ENCODE measurements at regions not wholly inside any gene's neighbourhood (a gene's known extent, or its start where the extent isn't known, plus 50 kb on each side); places are given as distances from the start of the nearest gene placed in this dataset.
A peak's percentile ranks its signal among the peaks of the same experiment; 100 is the strongest.
"Not testable (repeated sequence)": the region's sequence is repeated elsewhere in the genome, so short reads cannot be mapped to it uniquely, and the experiment has no call there.

- H3K9me3 ChIP-seq; H3K4me3 ChIP-seq; DNase-seq; H3K4me1 ChIP-seq; H3K36me3 ChIP-seq; intact Hi-C loops (cut with DNase I); ATAC-seq; H3K27me3 ChIP-seq; H3K27ac ChIP-seq: not testable (repeated sequence)
These were observed 76.5 kb upstream of the LINC00632 start for GRCh38 chrX:140633105-140633504.

GRCh38 chrX:140608111-140608510, 101.4 kb upstream of the LINC00632 start:
- no peak overlapping the region for H3K27ac ChIP-seq
- H3K27me3 ChIP-seq: no peaks in the 10 kb centered on the region
- TF ChIP-seq CTCF (IDR thresholded peaks at IDR 0.05): no peak
- H3K36me3 ChIP-seq: no peaks in the 10 kb centered on the region
- DNase-seq: no peak
- no peak overlapping the region for H3K4me3 ChIP-seq
- H3K9me3 ChIP-seq: no peaks in the 10 kb centered on the region
- intact Hi-C loops (cut with DNase I): no loop called here
- H3K4me1 ChIP-seq: no peaks in the 10 kb centered on the region
- ATAC-seq: no peak

- intact Hi-C loops (cut with DNase I): no loop called here
- Histone ChIP-seq H3K27ac (no peak overlapping the region), H3K27me3 (no peaks in the 10 kb centered on the region), H3K4me3 (no peak overlapping the region), H3K4me1 (no peaks in the 10 kb centered on the region), H3K36me3 (no peaks in the 10 kb centered on the region), H3K9me3 (no peaks in the 10 kb centered on the region)
- DNase-seq (no peak), ATAC-seq (peak; percentile 45)
- TF ChIP-seq CTCF (IDR thresholded peaks at IDR 0.05): no peak
These were observed 97.3 kb upstream of the SOX3 start for GRCh38 chrX:140602140-140602539.

- DNase-seq (no peak), ATAC-seq (no peak)
- TF ChIP-seq CTCF (IDR thresholded peaks at IDR 0.05): no peak
- Histone ChIP-seq H3K36me3 (no peaks in the 10 kb centered on the region), H3K27ac (no peak overlapping the region), H3K4me3 (no peak overlapping the region), H3K4me1 (no peaks in the 10 kb centered on the region), H3K27me3 (no peaks in the 10 kb centered on the region), H3K9me3 (no peaks in the 10 kb centered on the region)
- intact Hi-C loops (cut with DNase I): no loop called here
These were observed 95.0 kb upstream of the SOX3 start for GRCh38 chrX:140599851-140600250.

GRCh38 chrX:140589657-140590056, 84.8 kb upstream of the SOX3 start:
- no peak for ATAC-seq
- Histone ChIP-seq H3K4me3 (no peak overlapping the region), H3K9me3 (no peaks in the 10 kb centered on the region), H3K27me3 (no peaks in the 10 kb centered on the region), H3K36me3 (no peaks in the 10 kb centered on the region), H3K4me1 (no peaks in the 10 kb centered on the region), H3K27ac (no peak overlapping the region)
- DNase-seq: no peak
- intact Hi-C loops (cut with DNase I): no loop called here
- TF ChIP-seq CTCF (IDR thresholded peaks at IDR 0.05): no peak

- Histone ChIP-seq H3K9me3 (no peaks in the 10 kb centered on the region), H3K4me1 (no peaks in the 10 kb centered on the region), H3K27ac (no peak overlapping the region), H3K4me3 (no peak overlapping the region), H3K27me3 (no peaks in the 10 kb centered on the region), H3K36me3 (no peaks in the 10 kb centered on the region)
- no peak for TF ChIP-seq CTCF (IDR thresholded peaks at IDR 0.05)
- DNase-seq (no peak), ATAC-seq (no peak)
- intact Hi-C loops (cut with DNase I): no loop called here
These were observed 82.1 kb upstream of the SOX3 start for GRCh38 chrX:140586951-140587350.
